ENCODE measurements at regions not wholly inside any gene's neighbourhood (a gene's known extent, or its start where the extent isn't known, plus 50 kb on each side); places are given as distances from the start of the nearest gene placed in this dataset.

DNA sequence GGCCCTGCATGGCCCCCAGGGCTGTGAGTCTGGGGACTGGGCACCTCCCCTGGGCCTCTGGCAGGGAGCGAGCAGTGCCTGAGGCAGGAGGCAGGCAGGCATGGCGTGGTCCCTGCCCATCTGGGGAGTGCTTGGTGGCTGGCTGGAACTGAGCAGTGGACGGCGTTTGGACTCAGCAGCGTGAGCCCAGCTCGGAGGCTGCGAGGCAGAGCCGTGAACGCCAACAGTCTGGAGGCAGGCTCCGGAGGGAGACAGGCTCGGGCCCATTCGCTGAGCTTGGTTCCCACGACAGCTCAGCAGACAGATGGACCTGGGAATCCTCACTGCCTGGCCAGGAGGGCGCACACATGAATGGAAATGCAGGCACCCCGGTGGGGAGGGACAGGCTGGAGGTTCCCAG, 160.7 kb upstream of the POU3F1 start:
- no peak overlapping the region for H3K4me3 ChIP-seq (ENCODE audit: low read depth, low read length)
- DNase-seq (ENCODE audit: low read depth, low spot score): no peak
- TF ChIP-seq, protein P1, sequence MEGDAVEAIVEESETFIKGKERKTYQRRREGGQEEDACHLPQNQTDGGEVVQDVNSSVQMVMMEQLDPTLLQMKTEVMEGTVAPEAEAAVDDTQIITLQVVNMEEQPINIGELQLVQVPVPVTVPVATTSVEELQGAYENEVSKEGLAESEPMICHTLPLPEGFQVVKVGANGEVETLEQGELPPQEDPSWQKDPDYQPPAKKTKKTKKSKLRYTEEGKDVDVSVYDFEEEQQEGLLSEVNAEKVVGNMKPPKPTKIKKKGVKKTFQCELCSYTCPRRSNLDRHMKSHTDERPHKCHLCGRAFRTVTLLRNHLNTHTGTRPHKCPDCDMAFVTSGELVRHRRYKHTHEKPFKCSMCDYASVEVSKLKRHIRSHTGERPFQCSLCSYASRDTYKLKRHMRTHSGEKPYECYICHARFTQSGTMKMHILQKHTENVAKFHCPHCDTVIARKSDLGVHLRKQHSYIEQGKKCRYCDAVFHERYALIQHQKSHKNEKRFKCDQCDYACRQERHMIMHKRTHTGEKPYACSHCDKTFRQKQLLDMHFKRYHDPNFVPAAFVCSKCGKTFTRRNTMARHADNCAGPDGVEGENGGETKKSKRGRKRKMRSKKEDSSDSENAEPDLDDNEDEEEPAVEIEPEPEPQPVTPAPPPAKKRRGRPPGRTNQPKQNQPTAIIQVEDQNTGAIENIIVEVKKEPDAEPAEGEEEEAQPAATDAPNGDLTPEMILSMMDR (IDR thresholded peaks at IDR 0.05; ENCODE audit: insufficient read depth, low read length, missing control alignments): no peak
- ChIA-PET CTCF (no interaction called here), POLR2A (interaction anchor here (0.6 kb wide), 1 partner anchor 246 kb away, joined by 4 read pairs; no protein-coding TSS in a partner anchor)

GRCh38 chr1:38204698-38205097, 158.1 kb upstream of the POU3F1 start:
- DNase-seq (ENCODE audit: low read depth, low spot score): no peak
- ChIA-PET CTCF (interaction anchor here (0.7 kb wide), 1 partner anchor 184 kb away, joined by 3 read pairs; no protein-coding TSS in a partner anchor), POLR2A (no interaction called here)
- TF ChIP-seq, protein P1 (IDR thresholded peaks at IDR 0.05; ENCODE audit: insufficient read depth, low read length, missing control alignments): no peak
- no peak overlapping the region for H3K4me3 ChIP-seq (ENCODE audit: low read depth, low read length)

DNA sequence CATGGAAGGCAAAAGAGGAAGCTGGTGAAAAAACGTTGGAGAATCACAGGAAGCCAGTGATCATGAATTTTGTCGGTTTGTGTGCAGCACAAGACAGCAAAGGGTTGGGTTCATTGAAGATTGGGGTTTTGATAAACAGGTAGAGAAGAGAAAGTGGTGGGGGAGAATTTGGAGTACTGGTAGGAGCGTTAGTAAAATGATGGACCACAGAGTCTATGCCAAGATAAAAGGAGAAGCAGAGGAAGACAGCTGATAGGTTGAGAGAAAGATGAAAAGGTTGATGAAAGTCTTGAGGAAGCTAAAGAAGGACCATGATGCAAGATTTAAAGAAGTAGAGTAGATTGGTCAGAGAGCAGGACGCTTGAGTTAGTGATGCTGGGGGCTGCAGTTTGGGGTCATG, 156.8 kb upstream of the POU3F1 start:
- TF ChIP-seq, protein P1 (IDR thresholded peaks at IDR 0.05; ENCODE audit: insufficient read depth, low read length, missing control alignments): no peak
- ChIA-PET POLR2A (no interaction called here), CTCF (interaction anchor here (1.1 kb wide), 1 partner anchor 41 kb away, joined by 3 read pairs; no protein-coding TSS in a partner anchor)
- no peak overlapping the region for H3K4me3 ChIP-seq (ENCODE audit: low read depth, low read length)
- DNase-seq (ENCODE audit: low read depth, low spot score): no peak

DNA sequence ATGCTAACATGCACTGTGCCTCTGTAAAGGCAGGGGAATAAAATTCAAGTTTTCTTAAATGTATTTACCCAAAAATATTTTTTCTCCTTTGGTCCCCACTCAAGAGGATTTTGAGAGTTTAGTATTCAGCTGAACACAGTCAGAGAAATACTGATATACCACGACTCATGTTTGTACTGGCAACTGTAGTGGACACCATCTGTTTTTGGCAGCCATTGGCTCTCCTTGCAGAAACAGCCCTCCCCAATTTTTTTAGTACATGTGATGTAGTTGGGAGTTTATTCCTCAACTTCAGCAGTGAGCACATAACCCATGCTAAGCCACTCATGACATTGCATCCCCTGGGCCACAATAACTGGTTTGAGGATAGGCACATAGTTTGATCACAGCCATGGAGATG, 154.8 kb upstream of the POU3F1 start:
- CTCF ChIA-PET: no interaction called here
- no peak overlapping the region for H3K4me3 ChIP-seq (ENCODE audit: low read depth, low read length)
- no peak for DNase-seq (ENCODE audit: low read depth, low spot score)
- POLR2A ChIA-PET: no interaction called here
- TF ChIP-seq, protein P1 (IDR thresholded peaks at IDR 0.05; ENCODE audit: insufficient read depth, low read length, missing control alignments): no peak

DNA sequence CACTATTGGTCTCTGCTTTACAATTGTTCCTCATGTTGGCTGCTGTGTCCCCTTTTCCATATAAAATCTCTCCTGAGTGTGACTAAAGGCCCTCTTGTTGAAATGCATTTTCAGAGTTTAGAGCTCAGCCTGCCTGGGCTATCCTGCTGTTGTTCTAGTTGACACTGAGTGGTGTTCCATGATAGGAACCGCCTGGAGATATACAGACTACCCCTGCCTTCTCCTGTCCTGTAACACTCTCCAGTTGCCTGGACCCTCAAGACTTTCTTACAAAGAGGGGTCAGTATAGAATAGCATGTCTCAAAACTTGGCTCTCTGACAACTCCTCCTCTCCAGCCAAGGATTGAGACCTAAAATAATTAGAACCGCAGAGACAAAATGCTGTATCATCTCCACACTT, 152.0 kb upstream of the POU3F1 start:
- POLR2A ChIA-PET: no interaction called here
- no peak for DNase-seq (ENCODE audit: low read depth, low spot score)
- CTCF ChIA-PET: no interaction called here
- no peak overlapping the region for H3K4me3 ChIP-seq (ENCODE audit: low read depth, low read length)
- TF ChIP-seq, protein P1 (IDR thresholded peaks at IDR 0.05; ENCODE audit: insufficient read depth, low read length, missing control alignments): no peak

DNA sequence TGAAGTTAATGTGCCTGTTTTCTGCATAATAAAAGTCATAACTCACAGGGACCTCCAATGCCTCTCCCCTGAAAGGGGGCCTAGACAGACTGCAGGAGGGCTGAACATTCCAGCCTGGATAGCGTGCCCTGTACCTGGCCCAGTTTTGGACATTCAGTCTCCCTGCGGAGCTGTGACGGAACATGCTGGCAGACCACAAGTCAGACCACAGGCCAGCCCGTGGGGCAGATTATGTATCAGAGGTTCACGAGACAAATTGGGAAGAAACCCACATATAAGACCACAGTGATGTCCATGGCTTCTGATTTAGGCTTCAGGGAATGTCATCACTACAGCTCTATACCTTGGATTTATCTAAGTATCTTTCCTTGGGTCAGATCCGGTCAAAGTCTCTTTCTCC, 151.5 kb upstream of the POU3F1 start:
- ChIA-PET POLR2A (no interaction called here), CTCF (no interaction called here)
- no peak overlapping the region for H3K4me3 ChIP-seq (ENCODE audit: low read depth, low read length)
- no peak for DNase-seq (ENCODE audit: low read depth, low spot score)
- TF ChIP-seq, protein P1 (IDR thresholded peaks at IDR 0.05; ENCODE audit: insufficient read depth, low read length, missing control alignments): no peak
